ENCODE measurements at regions not wholly inside any gene's neighbourhood (a gene's known extent, or its start where the extent isn't known, plus 50 kb on each side); places are given as distances from the start of the nearest gene placed in this dataset.

DNA sequence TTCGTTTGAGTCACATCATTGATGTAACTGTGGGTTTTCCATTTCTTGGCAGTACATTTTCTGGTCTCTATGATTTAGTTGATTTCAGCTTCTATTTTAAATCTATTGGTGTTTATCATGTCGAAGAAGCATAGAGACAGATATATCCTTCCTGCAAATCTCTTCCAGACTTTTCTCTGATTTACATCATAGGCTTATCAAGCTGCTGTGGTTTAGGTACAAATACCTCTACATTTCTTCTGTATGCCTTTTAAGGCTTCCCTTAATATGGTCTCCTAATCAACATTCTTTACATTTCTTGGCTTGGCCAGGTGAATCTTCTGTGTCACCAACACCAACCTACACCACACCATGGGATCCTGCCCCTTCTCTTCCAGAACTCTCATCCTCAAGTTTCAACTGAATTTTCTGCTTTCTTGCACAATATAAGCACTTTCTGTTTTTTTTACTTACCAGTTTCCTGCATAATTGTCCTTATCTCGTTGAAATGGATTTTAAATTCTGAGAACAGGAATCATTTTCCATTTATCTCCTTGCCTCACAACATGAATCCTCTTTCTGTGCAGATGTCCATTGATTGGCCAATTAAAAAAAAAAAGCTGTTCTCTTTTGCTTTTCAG lies 626.9 kb downstream of the ANKRD50 start:
- 48 to 58% (median 51%) methylated on average over 3 of the region's 3 CpGs for WGBS, 5 donors
- Histone ChIP-seq H3K27ac (no peak overlapping the region), H3K9me3 (peaks cover 0 to 10% (median 2%) of the 10 kb centered on the region in 8 donors), H3K27me3 (replicated peaks in 1 of 7) (no peaks in the 10 kb centered on the region), H3K36me3 (no peaks in the 10 kb centered on the region), H3K4me1 (no peaks in the 10 kb centered on the region), H3K4me3 (no peak overlapping the region)
- intact Hi-C loops (cut with DNase I; ENCODE audit: low total_unique reads): no loop called here
- TF ChIP-seq POLR2A (IDR thresholded peaks at IDR 0.05) (no peak), POLR2AphosphoS5 (IDR thresholded peaks at IDR 0.05) (no peak)
- TF ChIP-seq, protein P1, sequence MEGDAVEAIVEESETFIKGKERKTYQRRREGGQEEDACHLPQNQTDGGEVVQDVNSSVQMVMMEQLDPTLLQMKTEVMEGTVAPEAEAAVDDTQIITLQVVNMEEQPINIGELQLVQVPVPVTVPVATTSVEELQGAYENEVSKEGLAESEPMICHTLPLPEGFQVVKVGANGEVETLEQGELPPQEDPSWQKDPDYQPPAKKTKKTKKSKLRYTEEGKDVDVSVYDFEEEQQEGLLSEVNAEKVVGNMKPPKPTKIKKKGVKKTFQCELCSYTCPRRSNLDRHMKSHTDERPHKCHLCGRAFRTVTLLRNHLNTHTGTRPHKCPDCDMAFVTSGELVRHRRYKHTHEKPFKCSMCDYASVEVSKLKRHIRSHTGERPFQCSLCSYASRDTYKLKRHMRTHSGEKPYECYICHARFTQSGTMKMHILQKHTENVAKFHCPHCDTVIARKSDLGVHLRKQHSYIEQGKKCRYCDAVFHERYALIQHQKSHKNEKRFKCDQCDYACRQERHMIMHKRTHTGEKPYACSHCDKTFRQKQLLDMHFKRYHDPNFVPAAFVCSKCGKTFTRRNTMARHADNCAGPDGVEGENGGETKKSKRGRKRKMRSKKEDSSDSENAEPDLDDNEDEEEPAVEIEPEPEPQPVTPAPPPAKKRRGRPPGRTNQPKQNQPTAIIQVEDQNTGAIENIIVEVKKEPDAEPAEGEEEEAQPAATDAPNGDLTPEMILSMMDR (IDR thresholded peaks at IDR 0.05 in 8 of 11, conservative IDR thresholded peaks at IDR 0.05 in 3 of 11): no peak
- DNase-seq: no peak

DNA sequence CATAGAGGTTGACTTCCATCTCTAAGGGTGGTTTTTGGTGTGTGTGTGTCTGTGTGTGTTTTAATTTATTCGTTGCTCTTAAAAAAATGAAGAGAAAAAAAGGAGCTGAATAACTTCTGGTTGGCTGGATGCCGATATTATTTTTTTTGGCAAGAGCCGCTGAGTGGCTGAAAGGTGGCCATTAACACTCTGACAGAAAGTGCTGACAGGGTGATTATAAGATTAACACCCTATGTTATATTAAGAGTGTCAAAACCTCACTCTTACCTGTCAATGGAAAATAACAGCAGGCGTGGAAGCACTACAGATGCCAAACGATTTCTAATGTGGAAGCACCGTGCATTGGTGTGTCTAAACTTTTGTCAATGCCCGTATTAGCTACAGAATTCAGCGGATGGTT lies 622.5 kb downstream of the ANKRD50 start:
- Histone ChIP-seq H3K4me3 (no peak overlapping the region), H3K4me1 (no peaks in the 10 kb centered on the region), H3K27me3 (replicated peaks in 1 of 7) (no peaks in the 10 kb centered on the region), H3K36me3 (no peaks in the 10 kb centered on the region), H3K27ac (no peak overlapping the region), H3K9me3 (no peaks in the 10 kb centered on the region)
- TF ChIP-seq, protein P1 (IDR thresholded peaks at IDR 0.05 in 8 of 11, conservative IDR thresholded peaks at IDR 0.05 in 3 of 11): no peak
- no peak for TF ChIP-seq POLR2A (IDR thresholded peaks at IDR 0.05)
- no peak for TF ChIP-seq POLR2AphosphoS5 (IDR thresholded peaks at IDR 0.05)
- WGBS, 5 donors: 87 to 93% (median 88%) methylated on average over 8 of the region's 8 CpGs
- DNase-seq: no peak
- intact Hi-C loops (cut with DNase I; ENCODE audit: low total_unique reads): no loop called here

DNA sequence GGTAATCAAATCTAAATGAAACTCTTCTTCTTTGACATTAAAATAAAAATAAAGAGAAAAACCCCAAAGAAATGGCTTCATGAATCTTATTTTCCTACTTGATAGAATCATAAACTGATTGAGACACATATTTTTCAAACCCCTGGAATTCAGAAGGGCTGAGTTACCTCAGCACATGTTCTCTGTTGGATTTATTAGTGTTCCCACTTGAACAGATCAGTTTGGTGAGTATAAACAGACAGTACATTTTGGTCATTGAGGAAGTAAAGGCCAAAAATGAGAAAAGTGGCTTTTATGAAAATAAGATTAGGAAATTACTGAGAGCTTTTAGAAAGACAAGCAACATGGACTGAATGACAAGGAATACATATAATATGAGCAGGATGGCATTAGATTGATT lies 620.4 kb downstream of the ANKRD50 start:
- Histone ChIP-seq H3K4me3 (no peak overlapping the region), H3K27ac (no peak overlapping the region), H3K36me3 (no peaks in the 10 kb centered on the region), H3K9me3 (no peaks in the 10 kb centered on the region), H3K27me3 (replicated peaks in 1 of 7) (no peaks in the 10 kb centered on the region), H3K4me1 (no peaks in the 10 kb centered on the region)
- DNase-seq: no peak
- intact Hi-C loops (cut with DNase I; ENCODE audit: low total_unique reads): no loop called here
- TF ChIP-seq POLR2AphosphoS5 (IDR thresholded peaks at IDR 0.05) (no peak), POLR2A (IDR thresholded peaks at IDR 0.05) (no peak)
- TF ChIP-seq, protein P1 (IDR thresholded peaks at IDR 0.05 in 8 of 11, conservative IDR thresholded peaks at IDR 0.05 in 3 of 11): no peak

DNA sequence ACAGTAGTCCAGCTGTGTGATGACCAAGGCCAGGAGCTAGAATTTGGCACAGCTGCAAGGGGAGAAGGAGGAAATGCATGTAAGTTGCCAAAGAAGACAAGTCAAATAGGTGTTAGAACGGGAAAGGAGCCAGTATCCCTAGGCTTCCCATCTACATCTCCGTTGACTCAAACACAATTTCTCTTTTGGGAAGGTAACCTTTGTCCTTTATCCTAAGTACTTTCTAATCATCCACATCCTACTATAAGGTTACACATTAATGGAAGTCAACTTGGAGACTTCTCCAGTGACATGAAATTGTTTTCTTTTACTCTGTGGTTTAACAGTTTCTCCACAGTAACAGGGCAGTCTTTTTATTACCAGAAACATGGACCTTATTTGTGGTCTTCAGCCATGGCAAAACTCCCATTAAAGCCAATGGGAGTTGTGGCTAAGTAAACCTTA lies 620.0 kb downstream of the ANKRD50 start:
- TF ChIP-seq POLR2AphosphoS5 (IDR thresholded peaks at IDR 0.05) (no peak), POLR2A (IDR thresholded peaks at IDR 0.05) (no peak)
- TF ChIP-seq, protein P1 (IDR thresholded peaks at IDR 0.05 in 8 of 11, conservative IDR thresholded peaks at IDR 0.05 in 3 of 11): no peak
- Histone ChIP-seq H3K9me3 (no peaks in the 10 kb centered on the region), H3K36me3 (no peaks in the 10 kb centered on the region), H3K4me1 (no peaks in the 10 kb centered on the region), H3K27ac (no peak overlapping the region), H3K4me3 (no peak overlapping the region), H3K27me3 (replicated peaks in 1 of 7) (no peaks in the 10 kb centered on the region)
- intact Hi-C loops (cut with DNase I; ENCODE audit: low total_unique reads): no loop called here
- no peak for DNase-seq
- WGBS, 5 donors: 48 to 84% (median 72%) methylated on average over 2 of the region's 2 CpGs
